HG02970 (cell line): ENCODE measurements at regions not wholly inside any gene's neighbourhood (a gene's known extent, or its start where the extent isn't known, plus 50 kb on each side); places are given as distances from the start of the nearest gene placed in this dataset.

Experiments used
- ATAC-seq: cut with Tn5 transposase; IDR thresholded peaks from one replicate; pipeline ENCODE4 v1.9.1; 2021; ENCODE audit warnings: mild to moderate bottlenecking, moderate library complexity, moderate number of reproducible peaks; ENCODE audit not compliant: unreplicated experiment, low FRiP score

- ATAC-seq = no peak
These were observed 492.9 kb upstream of the ANO3 start for GRCh38 chr11:25838918-25839625.

- ATAC-seq = no peak
These were observed 487.1 kb upstream of the ANO3 start for GRCh38 chr11:25844811-25845210.

- ATAC-seq = no peak
These were observed 476.0 kb upstream of the ANO3 start for GRCh38 chr11:25855916-25856315.

GRCh38 chr11:25859776-25860175 is 472.2 kb upstream of the ANO3 start:
- no peak for ATAC-seq

GRCh38 chr11:25860677-25861450 is 471.1 kb upstream of the ANO3 start:
- no peak for ATAC-seq

GRCh38 chr11:25862159-25862558 is 469.8 kb upstream of the ANO3 start:
- ATAC-seq = no peak

- no peak for ATAC-seq
These were observed 467.9 kb upstream of the ANO3 start for GRCh38 chr11:25863986-25864385.

GRCh38 chr11:25876456-25876965 is 455.4 kb upstream of the ANO3 start:
- no peak for ATAC-seq

- no peak for ATAC-seq
These were observed 445.9 kb upstream of the ANO3 start for GRCh38 chr11:25886036-25886435.

- ATAC-seq = no peak
These were observed 441.2 kb upstream of the ANO3 start for GRCh38 chr11:25890626-25891260.

- ATAC-seq = no peak
These were observed 440.0 kb upstream of the ANO3 start for GRCh38 chr11:25891960-25892359.

- no peak for ATAC-seq
These were observed 432.2 kb upstream of the ANO3 start for GRCh38 chr11:25899617-25900160.

GRCh38 chr11:25900814-25901213 is 431.1 kb upstream of the ANO3 start:
- ATAC-seq = no peak

- no peak for ATAC-seq
These were observed 430.5 kb upstream of the ANO3 start for GRCh38 chr11:25901415-25901814.

- no peak for ATAC-seq
These were observed 429.5 kb upstream of the ANO3 start for GRCh38 chr11:25902476-25902875.

- no peak for ATAC-seq
These were observed 423.2 kb upstream of the ANO3 start for GRCh38 chr11:25908726-25909125.

- no peak for ATAC-seq
These were observed 421.8 kb upstream of the ANO3 start for GRCh38 chr11:25910086-25910485.

GRCh38 chr11:25920356-25920755 is 411.6 kb upstream of the ANO3 start:
- ATAC-seq = no peak

- ATAC-seq = no peak
These were observed 407.3 kb upstream of the ANO3 start for GRCh38 chr11:25924586-25924985.

- ATAC-seq = no peak
These were observed 406.6 kb upstream of the ANO3 start for GRCh38 chr11:25925359-25925758.

- ATAC-seq = no peak
These were observed 404.4 kb upstream of the ANO3 start for GRCh38 chr11:25927411-25927953.
